ENCODE measurements at regions not wholly inside any gene's neighbourhood (a gene's known extent, or its start where the extent isn't known, plus 50 kb on each side); places are given as distances from the start of the nearest gene placed in this dataset.
"Not testable (repeated sequence)": the region's sequence is repeated elsewhere in the genome, so short reads cannot be mapped to it uniquely, and the experiment has no call there.

DNA sequence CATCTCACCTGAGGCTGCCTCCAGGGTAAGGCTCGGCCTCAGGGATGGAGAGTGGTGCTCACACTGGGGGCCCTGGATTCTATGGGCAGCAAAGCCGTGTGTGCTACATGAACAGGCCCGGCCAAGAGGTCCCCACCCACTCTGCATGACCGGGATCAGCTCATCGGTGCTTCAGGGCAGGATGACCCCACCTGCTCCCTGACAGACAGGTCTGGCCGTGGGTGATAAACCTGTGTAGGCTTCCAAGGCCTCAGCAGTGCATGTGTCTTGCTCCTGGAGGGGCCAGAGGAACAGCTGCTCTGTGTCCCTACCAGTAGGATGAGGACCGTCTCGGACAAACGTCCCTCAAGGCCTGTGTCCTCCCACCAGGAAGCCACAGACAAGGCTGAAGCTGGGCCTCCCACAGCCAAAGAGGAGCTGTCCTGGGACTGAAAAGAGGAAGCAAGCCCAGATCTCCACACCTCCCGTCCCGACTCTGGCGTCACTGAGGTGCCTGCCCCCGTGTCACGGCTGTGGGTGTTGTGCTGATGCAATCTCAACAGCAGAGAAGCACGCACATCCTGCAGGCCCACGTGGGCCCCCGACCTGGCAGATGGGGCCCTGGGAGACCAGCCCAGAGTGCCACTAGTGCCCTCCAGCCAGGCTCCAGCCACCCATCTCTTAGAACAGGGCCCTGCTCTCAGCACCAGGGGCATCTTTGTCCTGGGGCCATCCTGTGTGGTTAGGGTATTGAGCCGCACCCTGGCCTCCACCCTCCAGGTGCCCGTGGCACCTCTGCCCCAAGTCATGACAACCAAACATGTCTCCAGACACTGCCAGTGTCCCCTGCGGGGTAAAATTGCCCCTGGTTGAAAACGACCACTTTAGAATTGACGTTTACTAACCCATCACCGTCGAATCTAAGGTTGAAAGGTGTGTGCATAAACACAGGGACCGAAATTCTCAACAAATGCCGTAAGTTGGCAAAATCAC lies 5455.9 kb upstream of the TPTE start:
- DNase-seq (ENCODE audit: extremely low read depth, low read depth): not testable (repeated sequence)

- DNase-seq (ENCODE audit: extremely low read depth, low read depth): not testable (repeated sequence)
These were observed 5454.6 kb upstream of the TPTE start for GRCh38 chr21:5066682-5067251.

DNA sequence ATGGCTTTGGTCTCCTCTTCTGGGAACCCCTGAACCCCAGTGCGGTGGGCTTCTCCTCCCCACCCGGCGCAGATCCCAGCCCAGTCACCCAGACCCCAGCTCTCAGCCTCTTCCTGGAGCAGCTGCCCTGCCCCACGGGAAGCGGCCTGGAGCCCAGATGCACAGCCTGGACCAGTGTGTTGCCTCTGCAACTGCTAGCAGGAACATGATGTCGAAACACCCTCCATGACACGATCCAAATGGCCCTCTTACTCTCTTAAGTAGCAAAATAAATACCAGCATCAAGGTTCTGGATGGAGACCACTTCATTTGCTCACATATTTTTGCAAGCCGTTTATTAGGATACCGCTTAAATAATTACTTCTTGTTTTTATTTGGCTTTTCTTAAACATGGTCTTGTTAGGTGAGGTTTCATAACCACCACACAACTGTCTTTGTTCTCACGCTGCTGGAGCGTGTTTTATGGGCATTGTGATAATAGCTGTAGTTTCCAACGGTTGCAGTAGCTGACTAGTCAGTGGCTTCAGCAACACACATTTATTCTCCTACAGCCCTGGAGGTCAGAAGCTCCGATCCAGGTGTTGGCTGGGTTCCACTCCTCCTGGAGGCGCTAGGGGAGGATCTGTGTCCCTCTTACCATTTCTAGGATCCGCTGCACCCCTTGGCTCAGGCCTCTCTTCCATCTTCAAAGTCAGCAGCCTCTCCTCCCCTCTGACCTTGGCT lies 5453.9 kb upstream of the TPTE start:
- DNase-seq (ENCODE audit: extremely low read depth, low read depth): not testable (repeated sequence)

DNA sequence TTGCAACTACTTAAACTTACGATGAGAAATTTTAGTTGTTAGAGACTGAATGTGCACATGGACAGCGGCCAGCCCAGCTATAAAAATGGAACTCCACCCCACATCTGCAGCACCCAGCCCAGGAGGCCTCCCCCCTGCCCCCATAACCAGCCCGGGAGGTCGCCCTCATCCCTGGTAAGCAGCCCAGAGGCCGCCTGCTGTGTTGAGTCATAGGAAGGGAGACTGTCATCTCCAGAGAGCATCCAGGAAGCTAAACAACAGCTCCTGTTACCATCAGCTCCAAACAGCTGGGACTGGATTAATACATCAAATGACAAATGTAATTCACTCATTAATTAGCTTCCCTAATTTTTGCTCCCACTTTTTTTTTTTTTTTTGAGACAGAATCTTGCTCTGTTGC lies 5452.7 kb upstream of the TPTE start:
- not testable (repeated sequence) for DNase-seq (ENCODE audit: extremely low read depth, low read depth)

DNA sequence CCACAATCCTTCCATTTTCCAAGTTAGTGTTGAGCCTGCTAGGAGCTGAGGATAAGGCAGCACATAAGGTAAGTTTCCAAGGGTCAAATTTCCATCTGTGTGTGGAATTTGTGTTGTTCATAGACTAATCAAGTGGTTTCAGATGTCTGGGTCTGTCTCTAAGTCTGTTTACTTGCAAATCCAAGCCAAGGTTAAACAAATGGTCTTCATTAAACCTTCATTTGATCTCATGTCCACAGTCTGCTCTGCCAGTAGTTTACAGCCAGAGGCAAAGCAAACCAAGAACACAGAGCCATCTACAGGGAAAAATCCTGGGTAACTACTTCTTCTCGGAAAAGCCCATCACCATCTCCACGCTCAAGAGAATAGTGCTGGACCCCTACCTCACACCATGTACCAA lies 5450.2 kb upstream of the TPTE start:
- DNase-seq (ENCODE audit: extremely low read depth, low read depth): not testable (repeated sequence)

DNA sequence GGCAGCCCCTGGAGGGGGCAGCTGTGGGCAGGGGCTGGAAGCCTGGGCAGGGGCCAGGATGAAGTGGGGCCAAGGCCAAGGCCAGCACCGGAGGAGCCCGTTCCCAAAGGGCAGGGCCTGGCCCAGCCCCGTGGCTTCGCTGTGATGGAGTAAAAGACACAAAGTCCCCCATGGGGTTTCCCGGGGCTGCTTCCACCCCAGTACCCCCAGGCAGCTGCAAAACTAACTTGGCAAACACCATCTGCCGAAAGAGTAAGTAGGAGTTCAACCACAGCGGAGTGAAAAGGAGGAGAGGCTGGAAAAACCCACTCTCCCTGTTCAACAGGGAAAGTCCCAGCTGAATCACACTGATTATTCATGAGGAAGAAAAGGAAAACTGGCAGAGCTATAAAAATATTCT lies 5444.5 kb upstream of the TPTE start:
- not testable (repeated sequence) for DNase-seq (ENCODE audit: extremely low read depth, low read depth)

- not testable (repeated sequence) for DNase-seq (ENCODE audit: extremely low read depth, low read depth)
These were observed 5442.0 kb upstream of the TPTE start for GRCh38 chr21:5079361-5079760.

DNA sequence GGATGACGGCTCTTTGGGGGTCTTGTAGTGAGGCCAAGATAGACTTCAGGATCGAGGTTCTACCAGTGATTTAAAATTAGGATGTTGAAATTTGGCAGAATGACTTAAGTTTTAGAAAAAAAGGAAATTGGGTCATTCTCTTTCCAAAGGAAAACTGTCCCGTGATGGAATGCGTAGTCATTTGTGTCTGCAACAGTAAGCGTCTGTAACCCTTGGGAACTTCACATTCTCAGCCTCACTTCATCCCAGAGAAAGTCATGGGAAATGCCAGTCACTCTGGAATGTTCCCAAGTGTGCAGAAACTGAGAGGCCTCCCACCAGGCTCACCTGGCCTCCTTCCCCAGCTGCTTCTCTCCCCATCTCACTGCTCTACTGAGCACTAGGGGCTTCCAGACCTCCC lies 5441.4 kb upstream of the TPTE start:
- not testable (repeated sequence) for DNase-seq (ENCODE audit: extremely low read depth, low read depth)

DNA sequence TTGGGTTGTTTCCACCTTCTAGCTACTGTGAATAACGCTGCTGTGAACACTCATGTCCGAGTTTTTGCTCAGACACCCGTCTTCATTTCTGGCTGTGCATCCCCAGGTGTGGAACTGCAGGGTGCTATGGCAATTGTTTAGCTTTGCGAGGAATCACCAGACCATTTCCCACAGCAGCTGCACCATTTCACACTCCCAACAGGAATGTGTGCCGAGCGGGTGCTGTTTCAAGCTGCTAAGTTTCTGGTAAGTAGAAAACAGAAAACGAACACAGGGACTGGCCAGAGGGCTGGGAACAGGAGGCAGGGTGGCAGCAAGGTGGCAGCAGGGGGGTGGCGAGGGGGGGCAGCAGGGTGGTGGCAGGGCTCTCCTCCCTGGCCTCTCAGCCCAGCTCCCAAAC lies 5437.1 kb upstream of the TPTE start:
- not testable (repeated sequence) for DNase-seq (ENCODE audit: extremely low read depth, low read depth)

DNA sequence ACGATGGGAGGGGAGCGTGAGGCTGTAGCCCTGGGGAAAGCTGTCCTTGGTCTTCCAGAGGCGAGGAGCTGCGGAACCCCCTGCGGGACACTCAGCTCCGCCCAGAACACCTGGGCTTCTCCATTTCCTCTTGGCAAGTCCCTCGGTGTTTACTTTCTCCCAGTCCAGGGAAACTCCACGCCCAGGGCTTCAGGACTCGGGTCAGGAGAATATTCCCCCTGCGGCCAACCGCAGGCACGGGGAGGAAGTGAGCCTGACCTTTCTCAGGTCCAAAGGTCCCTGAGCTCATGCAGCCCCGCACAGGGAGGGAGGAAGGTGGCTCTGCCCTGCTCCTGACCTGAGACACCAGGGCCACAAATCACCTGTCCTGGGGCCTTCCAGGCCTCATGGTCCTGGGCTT lies 5435.9 kb upstream of the TPTE start:
- not testable (repeated sequence) for DNase-seq (ENCODE audit: extremely low read depth, low read depth)

GRCh38 chr21:5086416-5086815 lies 5435.0 kb upstream of the TPTE start:
- DNase-seq (ENCODE audit: extremely low read depth, low read depth): not testable (repeated sequence)

DNA sequence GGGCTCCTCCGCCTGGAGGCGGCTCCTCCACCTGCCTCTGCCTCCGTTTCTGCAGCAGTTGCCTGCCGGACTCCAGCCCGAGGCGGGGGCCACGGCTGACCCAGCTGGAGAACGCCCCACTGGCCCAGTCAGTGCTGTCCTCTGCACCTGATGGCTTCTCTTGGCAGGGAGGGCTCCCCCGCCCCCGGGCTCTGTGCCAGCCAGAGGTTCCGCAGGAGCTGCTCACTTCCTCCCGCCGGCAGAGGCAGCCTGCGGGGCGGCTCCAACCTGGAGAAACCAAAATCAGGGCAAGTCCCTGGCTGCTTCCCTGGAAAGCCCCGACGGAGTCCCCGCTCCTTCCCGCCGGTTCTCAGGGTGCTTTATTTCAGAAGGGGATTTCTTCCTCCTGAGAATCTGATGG lies 5432.6 kb upstream of the TPTE start:
- DNase-seq (ENCODE audit: extremely low read depth, low read depth): not testable (repeated sequence)

DNA sequence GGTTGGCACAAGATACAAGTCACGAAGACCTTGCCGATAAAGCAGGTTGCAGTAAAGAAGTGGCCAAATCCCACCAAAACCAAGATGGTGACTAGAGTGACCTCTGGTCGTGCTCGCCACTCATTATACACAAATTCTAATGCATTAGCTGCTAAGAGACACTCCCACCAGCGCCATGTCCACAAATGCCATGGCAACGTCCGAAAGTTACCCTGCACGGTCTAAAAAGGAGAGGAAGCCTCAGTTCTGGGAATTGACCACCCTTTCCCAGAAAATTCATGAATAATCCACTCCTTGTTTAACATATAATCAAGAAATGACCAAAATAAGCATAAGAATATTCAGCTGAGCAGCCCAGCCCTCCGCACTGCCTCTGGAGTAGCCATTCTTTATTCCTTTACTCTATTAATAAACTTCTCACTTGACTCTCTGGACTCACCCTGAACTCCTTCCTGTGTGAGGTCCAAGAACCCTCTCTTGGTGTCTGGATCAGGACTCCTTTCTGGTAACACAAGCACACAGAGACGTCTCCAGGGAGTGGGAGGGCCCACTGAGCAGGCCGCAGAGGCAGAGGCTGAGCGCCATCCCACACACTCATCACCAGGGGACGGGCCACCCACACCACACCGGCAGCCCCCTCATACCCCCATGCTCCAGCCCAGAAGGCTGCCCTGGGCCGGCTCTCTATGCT lies 5431.8 kb upstream of the TPTE start:
- not testable (repeated sequence) for DNase-seq (ENCODE audit: extremely low read depth, low read depth)

GRCh38 chr21:5090132-5091079 lies 5431.0 kb upstream of the TPTE start:
- DNase-seq (ENCODE audit: extremely low read depth, low read depth): not testable (repeated sequence)

GRCh38 chr21:5091274-5091673 lies 5430.1 kb upstream of the TPTE start:
- not testable (repeated sequence) for DNase-seq (ENCODE audit: extremely low read depth, low read depth)

DNA sequence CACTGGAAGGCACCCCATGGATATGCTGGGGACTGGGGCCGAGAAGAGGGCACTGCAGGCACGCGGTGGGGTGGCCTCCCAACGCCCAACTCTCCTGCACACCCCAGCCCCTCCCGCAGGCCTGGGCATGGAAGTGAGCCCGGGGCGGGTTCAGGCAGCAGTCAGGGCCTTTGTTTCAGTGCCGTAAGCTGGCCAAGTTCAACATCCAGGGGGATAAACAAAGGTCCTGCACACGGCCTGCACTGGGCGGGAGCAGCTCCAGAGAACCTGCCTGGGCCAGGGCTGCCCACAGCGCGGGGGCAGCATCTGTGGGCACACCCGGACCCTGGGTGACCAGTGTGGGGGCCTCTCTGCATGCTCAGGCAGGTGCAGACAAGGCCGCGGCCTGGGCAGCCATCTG lies 5425.8 kb upstream of the TPTE start:
- not testable (repeated sequence) for DNase-seq (ENCODE audit: extremely low read depth, low read depth)

DNA sequence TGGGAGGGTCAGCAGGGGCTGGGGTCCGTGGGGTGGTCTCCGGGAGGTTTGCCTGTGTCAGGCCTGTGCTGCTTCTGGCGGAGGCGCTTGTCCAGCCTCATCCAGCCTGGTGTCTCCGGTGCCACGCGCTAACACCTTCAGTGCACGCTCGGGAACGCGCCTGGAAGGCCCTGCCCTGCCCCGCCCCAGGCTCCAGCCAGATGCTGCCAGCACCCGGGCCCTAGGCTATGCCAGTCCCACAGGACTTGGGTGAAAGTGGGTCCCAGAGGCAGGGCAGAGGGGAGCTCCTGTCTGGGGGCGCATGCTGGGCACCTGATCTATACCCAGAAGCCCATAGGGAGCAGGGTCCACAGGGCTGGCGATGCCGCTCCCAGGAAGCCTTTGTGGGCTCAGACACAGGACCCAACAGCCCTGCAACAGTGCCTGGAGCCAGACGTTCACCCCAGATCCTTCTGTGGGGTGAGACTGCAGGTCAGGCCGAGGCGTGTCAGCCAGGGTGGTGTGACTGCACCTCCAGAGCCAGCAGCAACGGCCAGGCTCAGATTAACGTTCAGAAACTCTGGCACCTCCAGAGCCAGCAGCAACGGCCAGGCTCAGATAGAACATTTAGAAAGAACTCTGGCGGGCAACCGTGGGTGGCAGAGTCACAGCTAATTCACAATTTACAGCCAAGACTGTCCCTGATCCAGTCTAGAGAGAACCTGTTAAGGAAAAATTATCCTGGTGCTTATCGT lies 5423.2 kb upstream of the TPTE start:
- DNase-seq (ENCODE audit: extremely low read depth, low read depth): not testable (repeated sequence)

GRCh38 chr21:5100604-5101174 lies 5420.7 kb upstream of the TPTE start:
- DNase-seq (ENCODE audit: extremely low read depth, low read depth): not testable (repeated sequence)

DNA sequence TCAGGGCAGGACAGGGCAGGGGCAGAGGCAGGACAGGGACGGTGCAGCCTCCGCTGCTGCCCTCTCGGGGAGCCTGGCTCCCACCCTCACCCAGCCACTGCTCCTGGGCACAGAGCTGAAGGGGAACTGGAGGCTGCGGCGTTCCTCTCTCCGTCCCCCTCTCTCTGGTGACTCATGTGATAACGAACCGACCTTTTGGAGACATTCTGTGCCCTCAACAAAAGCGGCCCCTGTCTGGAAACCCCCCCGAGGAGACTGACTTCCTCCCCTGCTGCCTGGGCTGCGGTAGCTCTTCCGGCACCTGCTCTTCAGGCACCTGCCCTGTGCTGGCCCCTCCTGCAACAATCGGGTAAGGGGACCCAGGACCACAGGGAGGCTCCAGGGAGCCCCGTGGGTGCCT lies 5419.6 kb upstream of the TPTE start:
- DNase-seq (ENCODE audit: extremely low read depth, low read depth): not testable (repeated sequence)

Data from AG09319 (cell line).